Epidermal melanocyte (primary cell): ENCODE measurements at regions not wholly inside any gene's neighbourhood (a gene's known extent, or its start where the extent isn't known, plus 50 kb on each side); places are given as distances from the start of the nearest gene placed in this dataset.

Experiments used
- DNase-seq: peaks from one replicate; pipeline ENCODE4 v3.0.0; 2011; ENCODE audit warnings: low spot score; ENCODE audit not compliant: insufficient read length

DNA sequence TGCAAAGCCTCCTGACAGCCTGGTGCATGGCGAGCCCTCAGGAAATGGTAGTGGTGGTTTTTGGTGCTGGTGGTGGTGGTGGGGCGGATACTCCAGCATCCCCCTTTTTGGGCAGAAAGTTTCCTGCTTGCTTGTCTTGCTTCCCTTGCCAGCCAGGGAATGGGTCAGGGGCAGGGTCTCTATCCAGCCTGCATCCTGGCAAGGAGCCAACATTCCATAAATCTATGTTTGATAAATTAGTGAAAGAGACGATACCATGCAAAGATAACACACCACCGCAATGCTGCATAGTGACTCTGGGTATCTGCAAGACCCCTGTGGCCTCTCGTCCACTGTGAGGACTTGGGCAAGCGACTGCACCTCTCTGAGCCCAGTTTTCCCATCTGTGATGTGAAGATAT lies 246.2 kb downstream of the LRFN2 start:
- DNase-seq = no peak

DNA sequence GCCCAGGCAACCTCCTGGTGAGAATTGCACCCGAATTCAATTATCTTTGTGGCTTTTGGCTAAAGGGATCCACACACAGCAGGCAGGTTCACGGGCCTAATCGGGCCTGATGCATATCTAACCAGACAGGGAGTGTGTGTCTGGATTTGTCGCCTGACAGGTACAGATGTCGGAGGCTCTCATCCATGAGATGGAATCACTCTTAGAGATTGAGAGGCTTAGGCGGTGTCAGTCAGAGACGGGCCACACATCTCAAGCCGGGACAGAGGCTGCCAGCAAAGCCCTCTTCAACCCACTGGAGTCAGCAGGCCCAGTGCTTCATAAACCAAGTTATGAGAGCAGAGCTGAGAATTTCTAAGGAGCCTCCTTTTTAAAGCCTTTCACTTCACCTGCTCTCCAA lies 247.0 kb downstream of the LRFN2 start:
- DNase-seq = no peak

DNA sequence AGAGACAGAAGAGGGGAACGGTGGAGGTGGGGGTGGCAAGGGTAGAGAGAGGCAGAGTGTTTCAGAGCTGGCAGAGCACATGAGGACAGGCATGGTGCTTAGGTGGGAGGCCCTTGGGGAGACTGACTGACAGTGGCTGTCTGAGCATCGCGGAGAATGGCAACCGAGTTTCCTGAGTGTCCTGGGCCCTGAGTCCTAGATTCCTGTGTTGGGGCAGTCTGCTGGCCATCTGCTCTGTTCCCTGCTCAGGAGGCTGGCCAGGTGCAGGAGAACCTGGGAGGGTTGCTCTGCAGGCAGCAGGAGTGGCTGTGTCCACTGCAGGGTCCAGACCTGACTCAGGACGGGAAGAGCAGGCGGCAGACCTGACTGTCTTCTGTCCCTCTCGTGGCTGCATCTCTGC lies 248.9 kb downstream of the LRFN2 start:
- DNase-seq = no peak

DNA sequence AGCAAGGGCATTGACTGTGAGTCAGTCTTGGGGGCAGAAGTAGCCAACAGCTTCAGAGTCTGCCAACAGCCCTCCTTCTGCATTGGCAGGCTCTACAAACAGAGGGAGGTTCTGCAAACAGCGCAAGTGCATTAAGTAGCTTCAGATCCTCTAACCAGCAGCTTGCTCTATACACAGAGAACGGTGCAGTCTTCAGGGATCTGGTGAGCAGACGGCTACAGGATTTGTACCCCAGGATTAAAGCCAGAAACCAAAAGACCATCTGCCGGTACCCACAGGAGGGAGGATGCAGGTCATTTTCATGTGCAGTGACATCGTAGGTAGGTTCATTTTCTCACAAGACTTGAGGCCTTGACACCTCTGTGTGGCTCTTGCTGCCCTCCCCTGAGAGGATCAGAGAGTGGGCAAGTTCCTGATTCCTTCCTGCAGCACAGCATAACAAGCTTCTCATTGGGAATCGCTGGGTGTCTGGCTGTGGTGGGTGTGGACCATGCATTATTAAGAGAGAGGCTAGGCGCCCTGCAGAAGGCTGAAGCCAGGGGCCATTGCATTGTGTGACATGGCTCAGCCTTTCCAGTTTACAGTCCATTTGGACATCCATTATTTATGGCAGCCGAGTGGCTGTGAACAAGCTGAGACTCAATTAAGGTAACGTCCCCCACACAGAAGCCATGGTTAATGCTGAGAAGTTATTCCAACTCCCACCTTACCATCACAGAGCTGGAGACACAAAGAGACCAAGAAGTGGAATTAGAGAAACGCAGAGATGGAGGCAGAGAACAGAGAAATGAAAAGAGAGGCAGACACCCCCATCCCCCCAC lies 250.0 kb downstream of the LRFN2 start:
- DNase-seq = no peak

DNA sequence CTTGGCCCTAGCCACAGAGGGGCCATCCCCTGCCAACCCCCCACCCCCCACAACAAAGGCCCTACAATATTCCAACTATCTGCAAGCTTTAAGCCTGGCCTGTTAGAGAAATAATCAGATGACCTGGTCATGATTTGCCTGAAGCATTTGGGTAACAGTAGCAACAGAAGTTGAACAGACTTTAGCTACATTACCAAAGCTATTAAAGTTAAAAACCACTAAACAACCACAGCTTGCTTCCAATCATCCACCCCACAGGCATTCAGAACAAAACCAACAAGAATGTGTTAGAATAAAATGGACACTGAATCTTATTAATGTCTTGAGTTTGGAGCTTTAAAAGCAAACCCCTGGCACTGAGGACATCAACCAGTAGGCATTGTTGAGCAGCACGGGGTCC lies 250.9 kb downstream of the LRFN2 start:
- no peak for DNase-seq

DNA sequence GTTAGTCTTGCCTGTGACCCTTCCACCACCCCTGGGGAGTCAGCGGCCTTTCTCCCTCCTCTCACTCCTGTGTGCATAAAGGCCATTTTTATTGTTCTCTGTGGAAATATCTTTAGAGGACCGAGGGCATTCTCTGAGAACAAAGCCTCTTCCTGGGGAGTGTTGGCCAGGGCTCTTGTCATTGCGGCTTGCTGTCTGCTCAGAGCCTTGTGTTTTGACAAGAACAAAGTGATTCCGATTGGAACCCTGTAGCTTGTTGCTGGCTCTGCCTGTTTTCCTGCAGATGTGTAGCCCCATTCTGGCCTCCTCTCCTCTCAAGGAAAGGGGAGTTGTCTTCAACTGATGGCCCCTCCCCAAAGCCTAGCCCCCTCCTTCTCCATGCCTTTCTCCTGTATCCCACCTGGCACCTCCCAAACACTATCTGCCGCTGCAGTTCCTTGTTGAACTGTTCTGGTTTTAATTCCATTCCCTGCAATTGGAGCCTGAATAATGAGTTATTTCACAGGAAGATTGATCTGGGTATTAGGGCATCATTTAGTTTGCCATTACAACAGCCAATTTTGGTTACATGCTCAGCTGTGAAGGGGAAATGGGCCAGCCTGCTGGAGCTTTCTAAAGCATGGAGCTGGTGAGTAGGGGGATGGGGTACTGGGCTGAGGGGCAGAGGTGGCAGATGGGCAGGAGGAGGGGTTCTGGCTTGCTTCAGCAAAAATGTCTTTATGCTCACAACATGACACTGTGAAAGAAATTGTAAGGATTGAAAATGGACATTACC lies 252.5 kb downstream of the LRFN2 start:
- no peak for DNase-seq

DNA sequence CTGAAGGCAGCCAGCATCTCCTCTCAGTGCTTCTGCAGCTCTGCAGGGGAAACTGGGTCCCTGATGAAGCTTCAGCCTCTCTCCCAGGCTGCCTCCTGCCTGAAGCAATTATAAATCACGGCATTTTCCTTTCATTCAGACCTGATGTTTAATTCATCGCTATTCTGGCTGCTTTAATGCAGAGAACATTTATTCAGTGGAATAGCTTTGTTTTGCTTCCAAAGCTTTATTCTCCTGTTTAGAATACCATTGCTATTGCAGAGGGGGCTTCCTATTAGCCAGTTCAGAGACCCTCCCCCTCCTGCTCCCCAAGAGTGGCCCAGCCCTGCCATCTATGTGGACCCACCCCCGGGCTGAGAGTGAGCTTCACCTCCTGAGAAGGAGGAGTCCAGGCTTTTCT lies 255.6 kb downstream of the LRFN2 start:
- no peak for DNase-seq

DNA sequence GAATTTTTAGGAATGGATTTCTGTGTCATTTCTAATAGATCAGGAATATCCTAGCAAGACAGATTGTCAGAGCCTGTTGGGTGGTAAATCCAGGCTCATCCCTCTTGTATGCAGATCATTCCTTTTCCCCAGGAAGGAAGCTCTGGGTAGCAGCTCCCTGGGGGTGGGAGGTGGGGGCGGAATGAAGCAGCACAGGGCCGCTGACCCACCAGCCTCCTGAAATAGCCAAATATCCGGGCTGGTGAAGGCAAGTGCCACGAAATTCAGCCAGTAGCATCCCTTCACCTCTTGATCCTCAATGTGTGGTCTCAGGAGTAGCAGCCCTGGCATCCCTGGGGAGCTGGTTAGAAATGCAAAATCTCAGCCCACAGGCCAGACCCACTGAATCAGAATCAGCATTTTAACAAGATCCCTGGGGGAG lies 256.9 kb downstream of the LRFN2 start:
- no peak for DNase-seq

DNA sequence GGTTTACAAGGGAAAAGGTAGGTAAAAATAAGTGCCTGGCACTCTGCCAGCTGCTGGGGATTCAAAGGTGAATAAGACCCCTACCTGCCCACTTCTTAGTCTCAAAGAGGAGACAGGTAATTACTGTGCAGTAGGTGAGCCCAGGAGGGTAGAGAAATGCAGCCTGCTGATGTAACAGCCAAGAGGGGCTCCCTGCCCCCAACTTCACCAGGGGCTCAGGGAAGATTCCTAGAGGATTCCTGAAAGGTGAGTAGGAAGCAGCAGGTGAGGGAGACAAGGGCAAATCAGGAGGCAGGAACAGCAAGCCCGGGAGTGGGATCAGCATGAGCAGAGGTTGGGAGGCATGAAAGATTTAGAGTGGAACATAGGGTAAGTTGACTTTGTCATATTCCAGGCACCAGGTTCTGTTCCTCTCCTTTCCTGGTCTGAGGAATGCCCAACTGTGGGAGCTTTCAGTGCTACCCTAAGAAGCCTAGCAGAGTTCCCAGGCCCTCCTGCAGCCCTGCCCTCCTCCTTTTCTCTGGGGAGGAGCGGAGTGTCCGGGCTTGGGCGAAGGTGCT lies 258.1 kb downstream of the LRFN2 start:
- no peak for DNase-seq

DNA sequence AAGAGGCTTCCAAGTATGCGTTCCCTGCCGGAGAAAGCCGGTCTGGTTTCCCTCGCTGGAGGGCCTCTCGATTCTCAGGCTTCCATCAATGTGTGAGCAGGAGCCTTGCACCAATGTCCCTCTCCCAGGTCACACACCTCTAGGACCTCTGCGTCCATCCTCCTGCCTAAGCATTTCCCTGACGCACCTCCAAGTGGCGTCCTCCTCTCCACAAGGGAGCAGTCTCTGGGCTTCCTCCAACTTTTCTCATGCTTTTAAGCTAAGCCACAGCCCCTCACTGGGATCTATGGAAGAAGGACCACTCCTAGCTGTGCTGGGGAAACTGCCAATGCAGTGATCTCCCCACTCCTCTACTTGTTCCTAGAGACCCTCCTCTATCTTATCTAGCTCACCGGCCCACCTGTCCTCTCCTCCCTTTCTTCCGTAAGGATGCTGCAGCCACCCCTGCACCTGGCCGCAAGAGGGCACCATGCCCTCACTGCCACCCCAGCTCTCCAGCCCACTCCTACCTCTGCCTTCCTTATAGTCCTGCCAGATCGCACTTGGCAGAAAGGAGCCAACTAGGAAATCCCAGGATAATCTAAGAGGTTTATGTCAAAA lies 258.7 kb downstream of the LRFN2 start:
- no peak for DNase-seq

DNA sequence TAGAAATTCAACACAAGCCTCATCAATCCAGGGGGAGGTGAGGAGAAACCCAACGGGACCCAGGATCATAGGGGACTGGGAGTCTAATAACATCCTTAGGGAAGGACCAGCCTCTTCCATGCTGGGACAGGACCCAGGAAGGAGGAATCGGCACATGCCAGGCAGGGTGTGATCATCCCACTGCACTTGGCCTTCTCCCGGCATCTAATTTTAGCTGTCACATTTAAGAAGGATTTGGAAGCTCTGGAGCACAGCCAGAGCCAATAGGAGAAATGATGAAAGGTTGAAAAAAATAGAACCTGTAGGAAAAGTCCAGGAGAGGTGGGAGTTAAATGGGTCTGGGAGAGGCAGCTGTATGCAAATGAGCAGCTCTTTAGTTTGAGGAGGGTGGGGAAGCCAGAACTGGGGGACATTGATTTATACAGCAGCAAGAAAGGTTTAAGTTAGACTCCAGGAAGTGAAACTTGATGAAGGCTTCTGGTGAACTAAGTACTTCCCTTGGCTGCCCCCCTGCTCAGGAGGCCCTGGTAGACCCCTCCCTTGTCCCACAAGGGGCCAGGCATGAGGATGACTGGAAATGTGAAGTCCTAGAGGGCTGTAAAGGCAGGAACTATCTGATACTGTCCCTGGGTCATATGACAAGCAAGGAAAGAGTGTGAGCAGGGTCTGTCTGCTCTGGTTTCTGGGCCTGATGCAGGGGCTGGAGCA lies 260.3 kb downstream of the LRFN2 start:
- DNase-seq = no peak

DNA sequence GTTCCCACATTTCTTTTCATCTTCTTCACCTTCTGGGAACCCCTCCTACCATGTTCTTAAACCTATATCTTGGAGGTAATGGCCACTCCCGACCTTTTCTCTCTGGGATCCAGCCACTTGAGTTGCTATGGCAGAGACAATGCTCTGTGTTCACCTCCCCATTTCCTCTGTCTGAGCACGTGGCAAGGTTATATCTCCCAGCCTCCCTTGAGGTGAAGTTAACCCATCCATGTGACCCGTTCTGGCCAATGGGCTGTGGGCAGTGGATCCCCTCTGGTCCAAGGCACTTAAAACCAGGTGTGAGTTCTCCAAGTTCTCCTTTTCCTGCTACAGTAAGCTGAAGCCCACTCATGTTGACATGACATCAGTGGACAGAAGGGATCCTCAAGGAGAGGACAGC lies 261.4 kb downstream of the LRFN2 start:
- no peak for DNase-seq

DNA sequence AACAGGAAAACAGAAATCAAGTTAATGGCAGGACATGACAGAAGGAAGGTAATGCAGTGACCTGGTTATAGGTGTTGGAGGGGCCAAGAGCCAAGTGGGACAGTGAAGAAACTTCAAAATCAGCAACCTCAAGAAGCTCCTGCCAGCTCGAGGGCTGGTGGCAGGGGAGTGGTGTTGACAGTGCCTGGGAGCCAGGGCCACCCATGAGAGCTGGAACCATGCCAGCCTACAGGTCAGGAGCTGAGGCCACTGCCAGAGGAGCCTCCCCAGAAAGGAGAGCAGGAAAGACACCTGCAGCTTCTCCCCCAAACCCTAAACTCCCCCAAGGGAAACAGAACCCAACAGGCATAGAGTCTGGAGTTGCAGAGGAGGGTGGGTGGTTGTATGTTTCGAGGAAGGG lies 262.1 kb downstream of the LRFN2 start:
- DNase-seq = no peak

DNA sequence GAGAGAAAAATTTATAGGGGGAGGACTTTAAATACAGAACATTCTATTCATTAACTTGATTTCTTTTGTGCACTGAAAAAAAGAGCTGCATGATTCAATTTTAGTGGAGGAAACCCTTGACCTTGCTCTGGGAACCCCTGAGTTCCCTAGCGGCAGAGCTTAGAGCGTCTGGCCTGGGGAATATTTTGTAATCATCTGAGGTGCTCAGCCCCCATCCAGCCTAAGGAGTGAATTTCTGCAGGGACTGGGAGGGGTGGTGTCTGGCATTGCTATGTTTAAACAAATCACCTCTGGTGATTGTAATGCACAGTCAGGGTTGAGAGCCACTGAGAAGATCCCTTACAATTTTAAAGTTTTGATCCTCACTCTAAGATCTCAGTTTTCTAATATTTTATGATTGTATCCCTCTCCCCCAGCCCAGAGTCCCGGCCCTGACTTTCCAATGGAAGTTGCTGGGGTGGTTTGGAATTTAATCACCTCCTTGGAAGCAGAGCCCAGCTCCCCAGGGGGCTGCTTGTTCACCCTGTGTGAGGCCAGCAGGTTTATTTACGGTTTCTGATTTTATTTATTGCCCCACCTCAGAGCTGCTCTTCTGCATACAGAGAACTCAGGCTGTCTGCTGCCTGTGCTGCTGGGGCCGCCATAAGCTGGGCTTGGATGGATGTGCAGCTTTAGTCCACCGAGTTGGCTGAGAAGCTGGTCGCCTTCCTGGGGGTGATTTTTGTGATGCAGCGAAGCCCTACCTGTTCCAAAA lies 263.1 kb downstream of the LRFN2 start:
- no peak for DNase-seq

DNA sequence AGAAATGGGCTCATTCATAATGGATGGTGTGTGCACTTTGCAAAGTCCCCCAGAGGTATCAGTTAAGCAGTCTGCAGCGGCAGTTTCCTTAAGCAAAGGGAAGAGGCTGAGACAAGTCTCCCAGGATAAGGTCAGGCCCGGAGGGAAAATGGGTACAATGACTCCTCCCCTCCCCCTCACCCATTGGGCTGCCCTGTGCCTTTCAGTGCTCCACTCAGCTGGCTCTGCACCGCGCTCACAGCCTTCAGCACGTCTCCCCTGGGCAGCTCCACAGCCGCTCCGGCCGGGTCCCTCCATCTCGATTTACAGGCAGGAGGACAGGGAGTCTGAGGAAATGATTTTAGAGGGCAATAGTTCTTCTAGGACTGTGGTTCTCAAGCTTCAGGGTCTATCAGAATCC lies 264.8 kb downstream of the LRFN2 start:
- no peak for DNase-seq

DNA sequence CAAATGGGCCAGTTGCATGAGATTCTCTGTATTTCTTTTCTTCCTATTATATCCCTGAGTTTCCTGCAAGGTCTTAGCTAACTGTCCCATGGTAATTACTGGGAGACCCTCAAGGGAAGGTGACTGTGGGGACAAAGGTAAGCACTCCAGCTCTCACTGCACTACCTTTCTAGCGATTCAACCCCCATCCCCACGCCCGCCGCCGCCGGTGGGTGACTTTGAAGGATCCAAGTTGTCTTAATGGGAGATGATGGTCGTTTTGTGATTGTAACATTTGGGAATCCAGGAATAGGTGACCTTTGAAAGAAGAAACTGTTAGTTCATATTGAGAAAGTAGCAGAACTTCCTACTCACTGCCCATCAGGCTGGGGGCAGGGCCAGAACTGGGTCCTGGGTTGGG lies 265.5 kb downstream of the LRFN2 start:
- DNase-seq = no peak

DNA sequence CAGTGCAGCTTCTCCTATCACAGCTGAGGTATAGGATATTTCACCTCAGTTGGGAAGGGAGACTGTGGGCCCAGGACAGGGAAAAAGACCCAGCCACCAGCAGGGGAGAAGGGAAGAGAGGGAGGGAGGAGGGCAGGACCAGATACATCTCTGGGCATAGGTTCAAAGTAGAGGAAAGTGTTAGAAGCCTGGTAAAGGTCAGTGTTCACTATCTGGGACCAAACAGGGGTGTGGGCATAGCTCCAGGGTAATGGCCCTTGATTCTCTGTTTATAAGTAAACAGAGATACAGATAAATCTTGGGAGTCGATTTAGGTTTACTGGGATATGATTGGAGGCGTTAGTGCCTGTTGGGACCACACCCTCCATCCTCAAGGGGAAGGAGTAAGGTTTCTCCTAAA lies 266.2 kb downstream of the LRFN2 start:
- no peak for DNase-seq

DNA sequence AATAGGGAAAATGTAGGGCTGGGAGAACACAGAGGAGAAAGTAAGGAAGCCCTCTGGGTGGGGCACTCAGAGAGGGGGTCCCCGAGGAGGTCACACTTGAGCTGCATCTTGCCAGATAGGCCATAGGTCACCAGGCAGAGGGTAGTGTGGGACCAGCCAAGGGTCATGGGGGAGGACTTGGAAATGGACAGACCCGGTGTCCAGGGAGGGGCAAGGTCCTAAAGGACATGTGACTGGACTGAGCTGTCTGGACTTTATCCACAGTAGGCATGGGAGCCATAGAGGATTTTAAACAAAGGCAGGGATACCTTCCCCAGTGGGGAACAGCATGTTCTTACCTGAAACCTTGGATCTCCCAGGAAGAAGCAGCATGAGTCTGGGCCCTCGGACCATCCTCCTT lies 266.7 kb downstream of the LRFN2 start:
- no peak for DNase-seq

DNA sequence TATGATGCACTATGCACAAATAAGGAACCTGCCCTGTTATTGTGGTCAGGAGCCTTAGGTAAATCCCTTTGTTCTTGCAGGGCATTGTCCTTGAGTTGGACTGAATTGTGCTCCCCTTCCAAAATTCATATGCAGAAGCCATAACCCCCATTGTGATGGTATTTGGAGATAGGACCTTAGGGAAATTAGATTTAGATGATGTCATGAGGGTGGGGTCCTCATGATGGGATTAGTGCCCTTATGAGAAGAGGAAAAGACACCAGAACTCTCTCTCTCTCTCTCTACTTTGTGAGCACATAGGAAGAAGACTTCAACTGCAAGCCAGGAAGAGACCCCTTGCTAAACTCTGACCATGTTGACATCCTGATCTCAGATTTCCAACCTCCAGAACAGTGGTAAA lies 268.0 kb downstream of the LRFN2 start:
- no peak for DNase-seq

DNA sequence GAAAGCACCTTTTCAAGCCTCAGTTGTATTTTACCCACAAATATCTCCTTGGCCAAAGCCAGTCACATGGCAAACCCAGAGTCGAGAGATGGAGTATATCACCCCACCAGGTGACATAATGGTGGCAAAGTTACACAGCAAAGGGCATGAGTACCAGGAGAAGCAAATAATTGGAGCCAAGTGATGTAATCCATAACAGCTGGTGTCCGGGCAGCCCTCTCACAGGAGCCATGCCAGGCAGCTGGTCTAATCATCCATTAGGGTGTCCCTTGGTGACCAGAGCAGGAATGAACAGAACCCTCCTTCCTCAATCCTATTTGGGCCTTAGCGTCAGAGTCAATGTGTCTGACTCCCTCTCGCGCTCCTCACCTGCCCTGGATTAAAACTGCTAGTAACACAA lies 272.1 kb downstream of the LRFN2 start:
- no peak for DNase-seq

DNA sequence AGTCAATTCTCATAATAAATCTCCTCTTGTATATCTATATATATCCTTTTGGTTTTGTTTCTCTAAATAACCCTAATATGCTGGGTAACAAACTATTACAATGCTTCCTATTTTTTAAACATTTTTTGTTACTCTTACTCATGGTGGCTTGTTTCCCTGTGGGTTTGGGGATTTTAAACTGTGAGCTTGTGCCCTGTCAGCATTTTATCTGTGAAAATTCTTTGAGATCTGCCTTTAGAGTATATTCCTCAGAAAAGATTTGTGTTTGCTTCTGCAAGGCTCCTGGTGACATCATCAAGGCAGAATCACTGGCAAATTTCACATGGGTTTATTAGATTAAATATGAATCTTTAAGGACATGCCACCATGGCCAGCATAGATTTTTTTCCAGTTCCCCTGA lies 273.6 kb downstream of the LRFN2 start:
- no peak for DNase-seq
